ENCODE measurements at regions not wholly inside any gene's neighbourhood (a gene's known extent, or its start where the extent isn't known, plus 50 kb on each side); places are given as distances from the start of the nearest gene placed in this dataset.

DNA sequence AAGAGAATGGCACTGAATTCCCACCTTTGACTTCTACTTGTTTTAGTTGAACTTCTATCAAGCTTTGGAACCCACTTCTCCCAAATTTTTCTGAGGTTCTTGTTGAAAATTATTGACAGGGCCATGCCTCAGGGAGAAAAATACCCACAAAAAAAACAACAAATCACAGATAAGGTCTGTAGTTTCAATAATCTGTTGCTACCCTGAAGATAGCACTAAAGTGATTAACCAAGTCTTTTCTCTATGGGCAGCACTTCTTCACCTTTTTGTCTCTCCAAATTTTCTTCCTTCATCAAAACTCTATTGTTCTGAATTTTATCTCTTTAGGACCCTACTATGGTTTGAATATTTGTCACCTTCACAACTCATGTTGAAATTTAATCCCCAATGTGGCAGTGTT, 154.3 kb upstream of the FGF10 start:
- H3K9me3 Mint-ChIP-seq, result no peaks in the 10 kb centered on the region

DNA sequence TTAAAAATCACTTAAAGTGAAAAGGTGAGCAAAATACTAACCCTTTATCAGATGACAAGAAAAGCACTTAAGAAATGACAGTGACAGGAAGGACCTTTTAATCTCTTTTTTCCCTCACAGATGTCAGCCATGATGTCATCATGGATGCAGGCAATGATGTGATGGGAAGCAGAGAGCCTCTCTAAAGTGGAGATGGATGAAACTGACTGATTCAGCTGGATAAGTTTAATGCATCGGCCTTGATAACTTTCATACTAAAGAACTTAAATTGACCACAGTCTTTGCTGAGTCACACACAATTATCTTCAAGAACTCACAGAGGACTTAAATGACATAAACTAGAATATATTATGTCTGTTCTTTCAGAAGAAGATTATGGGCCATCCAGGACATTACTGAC, 153.2 kb upstream of the FGF10 start:
- Mint-ChIP-seq H3K9me3 (no peaks in the 10 kb centered on the region), H3K36me3 (no peaks in the 10 kb centered on the region), H3K27me3 (ENCODE audit: low read depth) (no peaks in the 10 kb centered on the region), H3K4me3 (no peak overlapping the region), H3K27ac (no peak overlapping the region), H3K4me1 (no peaks in the 10 kb centered on the region)
- DNase-seq (ENCODE audit: low spot score) (no peak), ATAC-seq (no peak)
- POLR2A ChIA-PET, result no interaction called here
- TF ChIP-seq MYBL2 (CRISPR knock-in tag; IDR thresholded peaks at IDR 0.05), result no peak
- TF ChIP-seq ZNF138 (CRISPR knock-in tag; conservative IDR thresholded peaks at IDR 0.05), result no peak
- no peak for TF ChIP-seq SP1 (CRISPR knock-in tag; conservative IDR thresholded peaks at IDR 0.05)
- TF ChIP-seq, protein P1, sequence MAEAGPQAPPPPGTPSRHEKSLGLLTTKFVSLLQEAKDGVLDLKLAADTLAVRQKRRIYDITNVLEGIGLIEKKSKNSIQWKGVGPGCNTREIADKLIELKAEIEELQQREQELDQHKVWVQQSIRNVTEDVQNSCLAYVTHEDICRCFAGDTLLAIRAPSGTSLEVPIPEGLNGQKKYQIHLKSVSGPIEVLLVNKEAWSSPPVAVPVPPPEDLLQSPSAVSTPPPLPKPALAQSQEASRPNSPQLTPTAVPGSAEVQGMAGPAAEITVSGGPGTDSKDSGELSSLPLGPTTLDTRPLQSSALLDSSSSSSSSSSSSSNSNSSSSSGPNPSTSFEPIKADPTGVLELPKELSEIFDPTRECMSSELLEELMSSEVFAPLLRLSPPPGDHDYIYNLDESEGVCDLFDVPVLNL (CRISPR knock-in tag; IDR thresholded peaks at IDR 0.05; ENCODE audit: borderline replicate concordance, low read depth), result no peak
- CTCF ChIA-PET, result no interaction called here

More for the DNA sequence above, 154.3 kb upstream of the FGF10 start:
- CTCF ChIA-PET, result interaction anchor here (0.6 kb wide), 1 partner anchor 812 kb away, joined by 4 read pairs; no protein-coding TSS in a partner anchor
- no peaks in the 10 kb centered on the region for H3K27me3 Mint-ChIP-seq (ENCODE audit: low read depth)
- H3K4me3 Mint-ChIP-seq, result no peak overlapping the region
- DNase-seq (ENCODE audit: low spot score), result no peak
- no peak overlapping the region for H3K27ac Mint-ChIP-seq
- POLR2A ChIA-PET, result no interaction called here
- H3K4me1 Mint-ChIP-seq, result no peaks in the 10 kb centered on the region
- no peaks in the 10 kb centered on the region for H3K36me3 Mint-ChIP-seq
- TF ChIP-seq ZNF396 (CRISPR knock-in tag; IDR thresholded peaks at IDR 0.05; ENCODE audit: borderline replicate concordance) (no peak), PRRX2 (CRISPR knock-in tag; IDR thresholded peaks at IDR 0.05) (no peak), KAT7 (CRISPR knock-in tag; IDR thresholded peaks at IDR 0.05; ENCODE audit: borderline replicate concordance) (no peak), IRF2 (CRISPR knock-in tag; IDR thresholded peaks at IDR 0.05; ENCODE audit: borderline replicate concordance, low read depth) (no peak), NR3C1 (CRISPR knock-in tag; conservative IDR thresholded peaks at IDR 0.05; ENCODE audit: low read depth) (no peak), ZNF671 (CRISPR knock-in tag; IDR thresholded peaks at IDR 0.05) (no peak)
- TF ChIP-seq, protein P2, sequence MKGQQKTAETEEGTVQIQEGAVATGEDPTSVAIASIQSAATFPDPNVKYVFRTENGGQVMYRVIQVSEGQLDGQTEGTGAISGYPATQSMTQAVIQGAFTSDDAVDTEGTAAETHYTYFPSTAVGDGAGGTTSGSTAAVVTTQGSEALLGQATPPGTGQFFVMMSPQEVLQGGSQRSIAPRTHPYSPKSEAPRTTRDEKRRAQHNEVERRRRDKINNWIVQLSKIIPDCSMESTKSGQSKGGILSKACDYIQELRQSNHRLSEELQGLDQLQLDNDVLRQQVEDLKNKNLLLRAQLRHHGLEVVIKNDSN (CRISPR knock-in tag; IDR thresholded peaks at IDR 0.05), result no peak
- TF ChIP-seq, protein P3, sequence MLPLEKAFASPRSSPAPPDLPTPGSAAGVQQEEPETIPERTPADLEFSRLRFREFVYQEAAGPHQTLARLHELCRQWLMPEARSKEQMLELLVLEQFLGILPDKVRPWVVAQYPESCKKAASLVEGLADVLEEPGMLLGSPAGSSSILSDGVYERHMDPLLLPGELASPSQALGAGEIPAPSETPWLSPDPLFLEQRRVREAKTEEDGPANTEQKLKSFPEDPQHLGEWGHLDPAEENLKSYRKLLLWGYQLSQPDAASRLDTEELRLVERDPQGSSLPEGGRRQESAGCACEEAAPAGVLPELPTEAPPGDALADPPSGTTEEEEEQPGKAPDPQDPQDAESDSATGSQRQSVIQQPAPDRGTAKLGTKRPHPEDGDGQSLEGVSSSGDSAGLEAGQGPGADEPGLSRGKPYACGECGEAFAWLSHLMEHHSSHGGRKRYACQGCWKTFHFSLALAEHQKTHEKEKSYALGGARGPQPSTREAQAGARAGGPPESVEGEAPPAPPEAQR (CRISPR knock-in tag; IDR thresholded peaks at IDR 0.05), result no peak
- no peak for ATAC-seq

DNA sequence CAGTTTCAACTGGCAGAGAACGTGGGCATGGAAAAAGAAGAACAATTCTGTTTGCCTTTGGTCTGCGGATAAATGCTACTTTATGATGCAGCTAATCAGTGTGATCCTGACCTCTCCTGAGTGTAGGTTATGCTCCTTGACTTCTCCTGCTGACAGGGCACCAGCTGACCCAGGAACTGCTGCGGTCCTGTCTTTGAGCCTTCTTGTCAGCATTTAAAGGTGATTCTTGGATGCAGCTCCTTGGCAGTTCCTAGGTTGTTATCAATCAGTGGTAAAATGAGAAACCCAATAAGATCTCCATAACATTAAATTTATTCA, 150.3 kb upstream of the FGF10 start:
- Mint-ChIP-seq H3K4me1 (peaks cover 6% of the 10 kb centered on the region), H3K9me3 (no peaks in the 10 kb centered on the region), H3K36me3 (no peaks in the 10 kb centered on the region), H3K27me3 (ENCODE audit: low read depth) (no peaks in the 10 kb centered on the region), H3K27ac (no peak overlapping the region), H3K4me3 (no peak overlapping the region)
- no peak for ATAC-seq
- DNase-seq (ENCODE audit: low spot score), result no peak
- ChIA-PET POLR2A (no interaction called here), CTCF (no interaction called here)
- TF ChIP-seq, protein P4, sequence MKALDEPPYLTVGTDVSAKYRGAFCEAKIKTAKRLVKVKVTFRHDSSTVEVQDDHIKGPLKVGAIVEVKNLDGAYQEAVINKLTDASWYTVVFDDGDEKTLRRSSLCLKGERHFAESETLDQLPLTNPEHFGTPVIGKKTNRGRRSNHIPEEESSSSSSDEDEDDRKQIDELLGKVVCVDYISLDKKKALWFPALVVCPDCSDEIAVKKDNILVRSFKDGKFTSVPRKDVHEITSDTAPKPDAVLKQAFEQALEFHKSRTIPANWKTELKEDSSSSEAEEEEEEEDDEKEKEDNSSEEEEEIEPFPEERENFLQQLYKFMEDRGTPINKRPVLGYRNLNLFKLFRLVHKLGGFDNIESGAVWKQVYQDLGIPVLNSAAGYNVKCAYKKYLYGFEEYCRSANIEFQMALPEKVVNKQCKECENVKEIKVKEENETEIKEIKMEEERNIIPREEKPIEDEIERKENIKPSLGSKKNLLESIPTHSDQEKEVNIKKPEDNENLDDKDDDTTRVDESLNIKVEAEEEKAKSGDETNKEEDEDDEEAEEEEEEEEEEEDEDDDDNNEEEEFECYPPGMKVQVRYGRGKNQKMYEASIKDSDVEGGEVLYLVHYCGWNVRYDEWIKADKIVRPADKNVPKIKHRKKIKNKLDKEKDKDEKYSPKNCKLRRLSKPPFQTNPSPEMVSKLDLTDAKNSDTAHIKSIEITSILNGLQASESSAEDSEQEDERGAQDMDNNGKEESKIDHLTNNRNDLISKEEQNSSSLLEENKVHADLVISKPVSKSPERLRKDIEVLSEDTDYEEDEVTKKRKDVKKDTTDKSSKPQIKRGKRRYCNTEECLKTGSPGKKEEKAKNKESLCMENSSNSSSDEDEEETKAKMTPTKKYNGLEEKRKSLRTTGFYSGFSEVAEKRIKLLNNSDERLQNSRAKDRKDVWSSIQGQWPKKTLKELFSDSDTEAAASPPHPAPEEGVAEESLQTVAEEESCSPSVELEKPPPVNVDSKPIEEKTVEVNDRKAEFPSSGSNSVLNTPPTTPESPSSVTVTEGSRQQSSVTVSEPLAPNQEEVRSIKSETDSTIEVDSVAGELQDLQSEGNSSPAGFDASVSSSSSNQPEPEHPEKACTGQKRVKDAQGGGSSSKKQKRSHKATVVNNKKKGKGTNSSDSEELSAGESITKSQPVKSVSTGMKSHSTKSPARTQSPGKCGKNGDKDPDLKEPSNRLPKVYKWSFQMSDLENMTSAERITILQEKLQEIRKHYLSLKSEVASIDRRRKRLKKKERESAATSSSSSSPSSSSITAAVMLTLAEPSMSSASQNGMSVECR (CRISPR knock-in tag; IDR thresholded peaks at IDR 0.05; ENCODE audit: borderline replicate concordance), result no peak
- TF ChIP-seq, protein P5, sequence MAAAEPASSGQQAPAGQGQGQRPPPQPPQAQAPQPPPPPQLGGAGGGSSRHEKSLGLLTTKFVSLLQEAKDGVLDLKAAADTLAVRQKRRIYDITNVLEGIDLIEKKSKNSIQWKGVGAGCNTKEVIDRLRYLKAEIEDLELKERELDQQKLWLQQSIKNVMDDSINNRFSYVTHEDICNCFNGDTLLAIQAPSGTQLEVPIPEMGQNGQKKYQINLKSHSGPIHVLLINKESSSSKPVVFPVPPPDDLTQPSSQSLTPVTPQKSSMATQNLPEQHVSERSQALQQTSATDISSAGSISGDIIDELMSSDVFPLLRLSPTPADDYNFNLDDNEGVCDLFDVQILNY (CRISPR knock-in tag; IDR thresholded peaks at IDR 0.05), result no peak
- TF ChIP-seq GTF2I (CRISPR knock-in tag; conservative IDR thresholded peaks at IDR 0.05), result no peak
- TF ChIP-seq, protein P6, sequence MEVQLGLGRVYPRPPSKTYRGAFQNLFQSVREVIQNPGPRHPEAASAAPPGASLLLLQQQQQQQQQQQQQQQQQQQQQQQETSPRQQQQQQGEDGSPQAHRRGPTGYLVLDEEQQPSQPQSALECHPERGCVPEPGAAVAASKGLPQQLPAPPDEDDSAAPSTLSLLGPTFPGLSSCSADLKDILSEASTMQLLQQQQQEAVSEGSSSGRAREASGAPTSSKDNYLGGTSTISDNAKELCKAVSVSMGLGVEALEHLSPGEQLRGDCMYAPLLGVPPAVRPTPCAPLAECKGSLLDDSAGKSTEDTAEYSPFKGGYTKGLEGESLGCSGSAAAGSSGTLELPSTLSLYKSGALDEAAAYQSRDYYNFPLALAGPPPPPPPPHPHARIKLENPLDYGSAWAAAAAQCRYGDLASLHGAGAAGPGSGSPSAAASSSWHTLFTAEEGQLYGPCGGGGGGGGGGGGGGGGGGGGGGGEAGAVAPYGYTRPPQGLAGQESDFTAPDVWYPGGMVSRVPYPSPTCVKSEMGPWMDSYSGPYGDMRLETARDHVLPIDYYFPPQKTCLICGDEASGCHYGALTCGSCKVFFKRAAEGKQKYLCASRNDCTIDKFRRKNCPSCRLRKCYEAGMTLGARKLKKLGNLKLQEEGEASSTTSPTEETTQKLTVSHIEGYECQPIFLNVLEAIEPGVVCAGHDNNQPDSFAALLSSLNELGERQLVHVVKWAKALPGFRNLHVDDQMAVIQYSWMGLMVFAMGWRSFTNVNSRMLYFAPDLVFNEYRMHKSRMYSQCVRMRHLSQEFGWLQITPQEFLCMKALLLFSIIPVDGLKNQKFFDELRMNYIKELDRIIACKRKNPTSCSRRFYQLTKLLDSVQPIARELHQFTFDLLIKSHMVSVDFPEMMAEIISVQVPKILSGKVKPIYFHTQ (CRISPR knock-in tag; IDR thresholded peaks at IDR 0.05), result no peak
- TF ChIP-seq, protein P7, sequence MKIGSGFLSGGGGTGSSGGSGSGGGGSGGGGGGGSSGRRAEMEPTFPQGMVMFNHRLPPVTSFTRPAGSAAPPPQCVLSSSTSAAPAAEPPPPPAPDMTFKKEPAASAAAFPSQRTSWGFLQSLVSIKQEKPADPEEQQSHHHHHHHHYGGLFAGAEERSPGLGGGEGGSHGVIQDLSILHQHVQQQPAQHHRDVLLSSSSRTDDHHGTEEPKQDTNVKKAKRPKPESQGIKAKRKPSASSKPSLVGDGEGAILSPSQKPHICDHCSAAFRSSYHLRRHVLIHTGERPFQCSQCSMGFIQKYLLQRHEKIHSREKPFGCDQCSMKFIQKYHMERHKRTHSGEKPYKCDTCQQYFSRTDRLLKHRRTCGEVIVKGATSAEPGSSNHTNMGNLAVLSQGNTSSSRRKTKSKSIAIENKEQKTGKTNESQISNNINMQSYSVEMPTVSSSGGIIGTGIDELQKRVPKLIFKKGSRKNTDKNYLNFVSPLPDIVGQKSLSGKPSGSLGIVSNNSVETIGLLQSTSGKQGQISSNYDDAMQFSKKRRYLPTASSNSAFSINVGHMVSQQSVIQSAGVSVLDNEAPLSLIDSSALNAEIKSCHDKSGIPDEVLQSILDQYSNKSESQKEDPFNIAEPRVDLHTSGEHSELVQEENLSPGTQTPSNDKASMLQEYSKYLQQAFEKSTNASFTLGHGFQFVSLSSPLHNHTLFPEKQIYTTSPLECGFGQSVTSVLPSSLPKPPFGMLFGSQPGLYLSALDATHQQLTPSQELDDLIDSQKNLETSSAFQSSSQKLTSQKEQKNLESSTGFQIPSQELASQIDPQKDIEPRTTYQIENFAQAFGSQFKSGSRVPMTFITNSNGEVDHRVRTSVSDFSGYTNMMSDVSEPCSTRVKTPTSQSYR (CRISPR knock-in tag; IDR thresholded peaks at IDR 0.05), result no peak
